ENCODE measurements at regions not wholly inside any gene's neighbourhood (a gene's known extent, or its start where the extent isn't known, plus 50 kb on each side); places are given as distances from the start of the nearest gene placed in this dataset.

DNA sequence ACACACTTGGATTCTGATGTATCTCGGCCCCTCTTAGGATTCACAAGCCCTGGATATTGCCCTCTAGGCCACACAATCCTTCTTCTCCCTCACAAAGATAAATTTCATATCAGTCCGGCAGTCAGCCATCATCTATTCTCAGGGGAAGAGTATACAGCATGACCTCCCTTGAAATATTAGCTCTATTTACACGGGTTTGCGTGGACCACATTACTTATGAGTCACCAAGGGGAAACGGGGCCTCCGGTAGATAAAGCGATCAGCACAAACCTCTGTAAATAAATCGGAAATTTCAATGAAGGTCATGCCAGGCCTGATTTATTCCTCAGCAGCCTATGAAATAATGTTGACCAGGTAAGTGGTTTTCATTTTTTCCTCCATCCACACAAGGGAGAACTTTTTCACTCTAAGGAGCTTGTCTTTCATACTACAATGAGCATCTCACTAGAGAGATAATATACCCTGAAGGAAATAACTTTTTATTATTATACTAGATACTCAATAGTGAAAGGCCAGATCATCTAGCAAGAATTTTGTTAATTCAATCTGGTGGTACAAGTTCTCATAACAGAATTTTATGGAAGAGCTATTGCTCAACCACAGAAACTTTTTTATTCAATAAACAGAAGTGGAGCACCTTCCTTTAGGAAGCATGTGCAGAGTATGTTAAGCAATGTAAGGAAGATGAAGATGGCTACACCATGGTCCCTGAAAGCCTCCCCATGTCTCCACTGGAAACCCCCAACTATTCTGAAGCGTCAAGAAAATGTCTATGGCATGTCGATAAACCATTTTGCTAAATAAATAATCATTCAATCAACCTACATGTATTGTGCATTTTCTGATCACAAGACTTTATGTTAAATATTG is 125.2 kb upstream of the PIK3C3 start:
- no peak for DNase-seq

DNA sequence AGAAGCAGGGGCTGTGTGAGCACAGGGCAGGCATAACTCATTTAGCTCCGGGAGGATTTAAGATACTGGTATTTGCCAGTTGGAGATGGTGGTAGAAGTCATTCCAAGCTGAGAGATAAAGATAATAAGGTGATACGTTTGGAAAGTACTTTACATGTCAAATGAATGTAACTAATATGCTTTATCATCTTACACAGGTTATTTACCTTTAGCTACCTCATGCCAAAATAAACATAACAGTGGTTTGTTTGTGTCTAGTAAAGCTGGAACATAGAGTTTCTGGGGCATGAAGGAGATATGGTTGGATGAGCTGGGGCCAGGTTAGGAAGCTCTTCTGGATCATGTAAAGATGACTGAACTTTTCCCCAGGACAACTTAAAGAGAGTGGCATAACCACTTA is 126.9 kb upstream of the PIK3C3 start:
- no peak for DNase-seq

GRCh38 chr18:41820784-41821183 is 134.2 kb upstream of the PIK3C3 start:
- no peak for DNase-seq

GRCh38 chr18:41818381-41819355 is 136.4 kb upstream of the PIK3C3 start:
- no peak for DNase-seq

GRCh38 chr18:41814651-41815050 is 140.4 kb upstream of the PIK3C3 start:
- DNase-seq, result no peak

DNA sequence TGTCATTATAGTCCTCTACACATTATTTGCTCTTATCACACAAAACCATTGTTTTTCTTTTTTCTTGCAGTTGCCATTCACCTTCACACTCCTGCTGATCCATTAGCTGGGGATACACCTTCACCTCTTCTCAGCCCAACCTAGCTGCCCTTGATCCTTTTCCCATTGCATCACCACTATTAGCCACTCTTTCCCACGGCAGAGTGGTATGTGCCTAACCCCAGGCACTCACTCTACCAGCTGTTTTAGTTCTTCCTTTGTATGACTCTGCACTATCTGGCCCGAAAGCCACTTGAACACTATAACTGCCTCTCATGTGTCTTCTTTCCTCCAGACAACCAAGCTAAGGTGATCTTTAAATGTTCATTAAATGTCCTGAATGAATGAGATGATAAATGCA is 145.4 kb upstream of the PIK3C3 start:
- no peak for DNase-seq

DNA sequence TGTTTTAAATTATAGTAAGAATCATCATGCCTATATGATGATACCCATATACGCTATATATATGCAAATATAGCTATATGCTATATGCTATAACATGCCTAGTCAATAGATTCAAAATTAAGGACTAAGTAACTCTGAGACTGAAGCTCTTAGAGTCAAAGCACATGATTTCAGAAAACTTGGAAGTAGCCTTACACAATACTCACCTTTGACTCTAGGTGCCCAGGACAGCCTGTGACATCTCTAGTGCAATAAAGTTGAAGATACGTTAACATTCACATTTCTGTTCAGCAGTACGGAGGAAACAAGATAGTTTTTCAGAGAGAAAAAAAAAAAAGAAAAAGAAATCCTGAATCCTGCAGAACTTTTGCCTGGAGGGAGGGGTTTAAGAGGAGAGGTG is 149.7 kb upstream of the PIK3C3 start:
- no peak for DNase-seq

- no peak for DNase-seq
Measured at GRCh38 chr18:41798879-41799278, 156.2 kb upstream of the PIK3C3 start.

DNA sequence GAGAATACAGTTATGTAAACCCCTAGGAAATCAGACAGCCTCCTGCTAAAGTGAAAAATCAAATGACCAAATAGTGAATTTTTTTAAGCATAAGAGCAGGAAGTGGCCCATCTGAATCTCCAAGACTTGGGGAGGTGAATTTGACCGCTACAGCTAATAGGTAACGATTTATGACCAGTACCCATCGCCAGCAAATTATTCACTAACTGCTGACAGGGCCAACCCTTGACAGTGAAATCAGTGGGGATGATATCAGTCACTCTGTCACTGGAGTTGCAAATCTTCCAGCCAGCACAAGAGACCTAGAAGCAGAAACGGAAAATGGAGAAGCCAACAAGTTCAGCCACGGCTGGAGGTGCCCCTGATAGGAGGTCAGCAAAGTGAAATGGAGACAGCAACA is 164.3 kb upstream of the PIK3C3 start:
- DNase-seq, result no peak

- no peak for DNase-seq
Measured at GRCh38 chr18:41789001-41789400, 166.0 kb upstream of the PIK3C3 start.

GRCh38 chr18:41783879-41784278 is 171.2 kb upstream of the PIK3C3 start:
- DNase-seq, result no peak

DNA sequence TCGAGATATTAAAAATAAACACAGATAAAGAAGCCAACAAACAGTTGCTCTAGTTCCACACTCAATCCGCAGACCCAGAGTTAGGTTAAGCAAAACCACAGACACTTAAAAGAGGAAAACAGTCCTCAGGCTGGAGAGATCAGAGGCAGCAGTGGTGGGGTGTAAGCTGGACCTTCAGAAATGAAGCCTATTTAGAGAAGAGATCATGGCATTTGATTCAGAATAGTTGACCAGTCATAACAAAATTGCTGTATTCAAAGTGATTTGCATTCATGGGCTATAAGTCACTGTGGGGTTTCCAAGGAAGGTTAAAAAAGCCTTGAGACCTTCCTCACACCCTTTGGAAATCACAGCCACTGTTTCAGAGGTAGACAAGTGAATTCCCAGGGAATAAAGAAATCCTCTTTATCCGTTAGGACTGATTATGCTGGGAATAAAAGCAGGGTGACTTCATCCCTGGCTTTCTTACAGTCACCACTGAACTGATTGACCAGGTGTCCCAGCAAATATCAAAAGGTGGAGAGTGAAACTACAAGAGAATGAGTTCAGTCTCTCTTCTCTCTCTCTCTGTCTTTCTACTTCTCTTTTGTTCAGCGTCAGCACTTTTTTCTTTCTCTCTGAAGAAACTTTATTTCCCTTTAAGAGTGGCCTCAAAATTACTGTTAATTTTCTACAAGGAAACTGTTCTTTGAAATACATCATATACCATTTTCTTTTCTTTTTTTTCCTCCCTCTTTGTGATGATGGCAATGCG is 171.8 kb upstream of the PIK3C3 start:
- no peak for DNase-seq

- no peak for DNase-seq
Measured at GRCh38 chr18:41771973-41772372, 183.1 kb upstream of the PIK3C3 start.

GRCh38 chr18:41769265-41769664 is 185.8 kb upstream of the PIK3C3 start:
- DNase-seq, result no peak

GRCh38 chr18:41768467-41768866 is 186.6 kb upstream of the PIK3C3 start:
- DNase-seq, result no peak

GRCh38 chr18:41767960-41768359 is 187.1 kb upstream of the PIK3C3 start:
- DNase-seq, result no peak

- no peak for DNase-seq
Measured at GRCh38 chr18:41765460-41765859, 189.6 kb upstream of the PIK3C3 start.

DNA sequence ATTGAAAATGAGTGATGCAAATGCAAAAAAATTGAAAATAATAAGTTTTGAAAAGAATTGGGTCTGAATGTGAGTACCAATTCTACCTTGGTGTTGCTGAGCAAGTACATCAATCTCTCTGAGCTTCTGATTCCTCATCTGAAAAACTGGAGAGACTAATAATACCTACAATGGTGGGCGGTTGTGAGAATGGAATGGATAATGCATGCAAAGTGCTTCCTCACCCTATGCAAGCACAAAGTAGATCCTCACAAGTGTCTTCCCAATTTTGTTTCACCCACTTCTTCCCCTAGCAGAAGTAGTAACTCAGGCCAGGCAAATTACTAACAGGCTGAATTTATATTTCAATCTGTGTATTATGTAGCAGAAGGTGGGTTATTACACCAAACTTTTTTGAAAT is 191.7 kb upstream of the PIK3C3 start:
- DNase-seq, result no peak

DNA sequence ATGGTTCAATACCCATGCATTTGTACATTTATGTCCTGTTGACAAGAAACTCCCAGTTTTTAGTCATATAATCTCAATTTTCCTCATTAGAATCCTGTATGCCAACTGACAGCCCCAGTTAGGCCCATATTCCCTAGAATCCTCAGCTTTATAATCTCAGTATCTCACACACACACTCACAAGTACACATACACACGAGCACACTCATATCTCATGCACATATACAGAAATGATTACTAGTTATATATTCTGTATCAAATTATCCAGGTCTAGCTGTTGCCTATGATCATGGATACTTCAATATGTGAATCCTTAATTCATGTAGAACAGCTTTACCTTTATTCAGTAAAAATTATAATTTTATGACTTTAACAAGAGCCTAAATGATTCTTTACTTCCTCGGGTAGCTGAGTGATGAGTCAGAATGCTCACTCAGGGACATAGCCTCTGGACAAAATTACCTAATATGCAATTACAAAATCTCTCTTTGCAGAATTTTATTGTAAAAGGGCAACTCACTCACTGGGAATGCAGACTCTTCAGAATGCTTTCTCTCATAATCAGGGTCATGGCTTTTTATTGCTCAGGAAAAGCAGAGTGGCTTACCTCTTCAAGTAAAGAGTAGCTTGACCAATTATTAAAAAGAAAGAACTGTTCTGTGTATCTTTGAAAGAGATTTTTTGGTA is 193.6 kb upstream of the PIK3C3 start:
- DNase-seq, result no peak

GRCh38 chr18:41758534-41758933 is 196.5 kb upstream of the PIK3C3 start:
- no peak for DNase-seq

DNA sequence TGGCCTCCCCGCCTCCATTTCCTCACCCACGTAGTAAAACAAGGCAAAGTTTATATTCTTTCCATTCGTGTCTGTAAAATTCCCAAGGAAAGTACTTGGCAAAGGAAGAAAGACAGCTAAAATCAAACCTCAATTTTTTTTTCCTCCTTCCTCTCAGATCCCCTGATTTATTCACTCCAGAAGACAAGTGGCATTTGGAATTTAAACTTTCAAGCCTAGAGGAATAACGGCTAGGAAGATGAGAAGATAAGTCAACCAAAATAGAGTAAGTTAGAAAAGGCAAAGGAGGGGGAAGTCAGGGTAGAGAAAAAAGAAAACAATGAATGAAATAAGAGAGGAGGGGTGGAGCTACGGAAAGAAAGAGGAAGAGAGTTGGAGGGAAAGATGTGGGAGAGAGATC is 198.9 kb upstream of the PIK3C3 start:
- DNase-seq, result no peak

- DNase-seq, result no peak
Measured at GRCh38 chr18:41754332-41754731, 200.7 kb upstream of the PIK3C3 start.

- no peak for DNase-seq
Measured at GRCh38 chr18:41753826-41754225, 201.2 kb upstream of the PIK3C3 start.

Data from activated effector memory CD4-positive, alpha-beta T cell treated with anti-CD3 and anti-CD28 coated beads, Interleukin-2, amount 50 U/mL, for 16 hours (primary cell).